Fibroblast of the conjunctiva (primary cell): ENCODE measurements at regions not wholly inside any gene's neighbourhood (a gene's known extent, or its start where the extent isn't known, plus 50 kb on each side); places are given as distances from the start of the nearest gene placed in this dataset.
"Not testable (repeated sequence)": the region's sequence is repeated elsewhere in the genome, so short reads cannot be mapped to it uniquely, and the experiment has no call there.

Experiments
- DNase-seq: peaks from one replicate; pipeline ENCODE4 v3.0.0-alpha.2; 2010; ENCODE audit warnings: low read depth

DNA sequence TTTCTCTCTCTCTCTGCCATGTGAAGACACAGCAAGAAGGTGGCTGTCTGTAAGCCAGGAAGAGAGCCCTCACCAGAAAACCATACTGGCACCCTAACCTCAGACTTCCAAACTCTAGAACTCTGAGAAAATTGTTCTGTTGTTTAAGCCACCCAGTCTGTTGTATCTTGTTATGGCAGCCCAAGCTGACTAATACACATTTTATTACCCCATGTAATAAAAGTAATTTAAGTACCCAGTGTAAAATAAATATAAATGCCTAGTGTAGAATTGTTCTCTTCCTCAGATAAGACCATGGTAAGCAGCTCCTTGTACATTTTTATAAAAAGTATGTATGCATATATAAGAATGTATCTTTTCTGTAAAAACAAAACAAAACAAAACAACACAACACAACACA is 119.7 kb downstream of the DTL start:
- DNase-seq: no peak

DNA sequence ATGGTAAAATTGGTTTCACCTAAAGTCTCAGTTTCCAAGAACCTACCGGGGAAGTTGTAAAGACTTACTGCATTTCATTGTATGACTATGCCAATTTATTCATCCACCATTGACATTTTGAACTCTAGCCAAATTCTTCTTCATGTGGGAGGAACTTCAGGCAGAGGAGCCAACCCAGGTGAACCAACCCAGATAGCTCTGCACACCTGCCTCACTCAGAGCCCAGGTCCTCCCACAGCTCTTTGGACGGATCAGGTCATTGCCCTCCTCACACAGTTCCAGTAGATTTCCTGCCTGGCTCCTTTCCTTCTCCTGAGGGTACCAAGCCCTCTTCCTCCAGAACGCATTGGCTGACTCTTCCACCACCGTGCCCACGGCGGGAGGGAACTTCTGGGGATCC is 121.7 kb downstream of the DTL start:
- DNase-seq: no peak

DNA sequence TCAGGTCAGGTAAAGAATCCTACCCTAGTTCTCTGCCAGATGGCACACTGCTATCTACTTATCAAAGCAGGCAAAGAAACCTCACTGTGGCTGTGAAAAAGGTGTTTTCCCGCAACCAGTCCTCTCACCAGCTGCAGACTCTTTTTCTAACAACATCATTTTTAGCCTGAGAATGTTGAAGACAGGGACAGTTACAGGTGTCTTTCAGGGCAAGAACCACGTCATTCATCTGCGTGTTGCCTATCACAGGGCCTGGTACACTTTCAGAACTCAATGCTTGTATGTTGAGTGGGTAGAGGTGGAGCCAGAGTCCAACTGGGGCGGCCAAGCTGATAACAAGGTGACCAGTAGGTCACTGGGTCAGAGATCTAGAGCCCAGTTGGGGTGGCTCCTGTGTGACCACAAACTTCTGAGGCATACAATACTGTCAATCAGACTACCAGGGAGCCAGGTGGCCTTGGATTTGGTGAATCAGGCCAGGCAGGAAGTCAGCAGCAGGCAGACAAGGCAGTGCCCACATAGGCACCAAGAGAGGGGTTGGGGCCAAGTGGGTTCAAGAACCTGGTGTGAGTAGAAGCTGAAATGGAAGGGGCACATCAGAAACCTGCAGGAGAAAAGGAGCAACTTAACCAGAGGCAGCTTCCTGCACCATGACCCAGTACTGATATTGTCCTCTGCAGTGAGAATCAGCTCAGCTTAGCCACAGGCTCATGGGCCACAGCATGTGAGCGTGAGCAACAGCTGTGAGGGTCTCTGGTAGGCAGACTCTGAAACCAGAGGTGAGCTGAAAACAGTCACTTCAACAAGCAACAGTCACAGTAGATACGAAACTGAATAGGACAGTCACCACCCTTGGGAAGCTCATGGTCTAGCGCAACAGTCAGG is 123.6 kb downstream of the DTL start:
- no peak for DNase-seq

DNA sequence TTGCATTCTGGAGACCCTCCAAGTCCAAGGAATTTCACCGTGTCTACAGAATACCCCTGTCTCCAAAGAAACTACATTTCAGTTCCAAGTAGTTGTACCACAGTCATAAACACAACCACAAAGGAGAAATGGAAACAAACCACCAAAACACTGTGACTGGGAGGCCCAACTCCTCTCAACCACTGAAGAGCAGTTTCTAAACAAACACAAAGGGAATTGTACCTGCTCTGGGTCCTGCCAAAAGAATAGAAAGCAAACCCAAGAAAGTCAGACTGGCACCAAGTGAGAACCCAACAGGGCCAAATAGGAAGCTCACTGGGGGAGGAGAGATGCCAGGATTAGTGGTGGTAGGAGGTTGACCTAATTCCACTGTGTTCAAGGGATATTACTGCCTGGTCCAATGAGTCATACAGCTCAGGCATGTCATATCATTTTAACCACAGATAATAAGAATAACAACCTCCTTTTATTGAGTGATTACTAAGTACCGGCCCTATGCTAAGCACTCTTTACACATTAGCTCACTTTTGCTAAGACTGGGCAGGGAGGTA is 123.9 kb upstream of the PPP2R5A start:
- peak; percentile 29 for DNase-seq

DNA sequence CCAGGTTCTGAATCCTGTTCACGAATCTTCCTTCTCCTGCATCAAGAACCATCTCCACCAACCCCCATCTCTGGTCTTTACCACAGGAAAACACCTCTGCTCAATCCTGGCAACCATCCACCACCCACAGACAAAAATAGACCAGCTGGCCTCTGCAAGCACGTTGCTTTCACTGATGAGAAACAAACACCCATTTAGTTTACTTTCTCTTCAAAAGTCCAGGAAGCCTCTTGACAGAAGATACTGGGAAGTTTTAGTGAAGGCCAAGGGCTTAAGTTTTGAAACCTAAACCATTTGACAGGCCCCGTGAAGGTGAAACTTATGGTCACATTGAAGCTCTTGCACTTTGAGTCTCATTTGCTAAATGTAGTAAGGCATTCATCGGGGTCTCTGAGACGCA is 122.6 kb upstream of the PPP2R5A start:
- DNase-seq: no peak

DNA sequence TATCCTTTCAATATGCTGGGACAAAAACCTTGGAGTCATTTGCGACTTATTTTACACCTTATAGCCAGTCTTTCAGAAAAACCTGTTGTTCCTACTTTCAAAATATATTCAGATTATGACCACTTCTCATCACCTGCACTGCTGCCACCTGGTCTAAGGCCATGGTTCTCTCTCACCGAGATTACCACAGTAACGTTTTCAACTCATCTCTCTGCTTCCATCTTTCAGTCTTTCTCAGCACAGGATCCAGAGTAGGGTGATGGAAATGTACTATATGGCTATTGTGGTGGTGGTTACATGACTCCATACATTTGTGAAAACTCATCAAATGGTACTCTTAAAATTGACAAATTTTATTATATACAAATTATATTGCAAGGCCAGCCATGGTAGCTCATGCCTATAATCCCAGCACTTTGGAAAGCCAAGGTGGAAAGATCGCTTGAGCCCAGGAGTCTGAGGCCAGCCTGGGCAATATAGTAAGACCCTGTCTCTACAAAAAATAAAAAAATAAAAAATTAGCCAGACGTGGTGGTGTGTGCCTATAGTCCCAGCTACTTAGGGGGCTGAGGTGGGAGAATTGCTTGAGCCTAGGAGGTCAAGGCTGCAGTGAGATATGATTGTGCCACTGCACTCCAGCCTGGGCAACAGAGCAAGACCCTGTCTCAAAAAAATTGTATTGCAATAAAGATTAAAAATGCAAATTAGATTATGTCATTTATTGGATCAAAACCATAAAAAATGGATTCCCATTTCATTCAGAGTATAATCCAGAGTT is 120.9 kb upstream of the PPP2R5A start:
- DNase-seq: no peak

DNA sequence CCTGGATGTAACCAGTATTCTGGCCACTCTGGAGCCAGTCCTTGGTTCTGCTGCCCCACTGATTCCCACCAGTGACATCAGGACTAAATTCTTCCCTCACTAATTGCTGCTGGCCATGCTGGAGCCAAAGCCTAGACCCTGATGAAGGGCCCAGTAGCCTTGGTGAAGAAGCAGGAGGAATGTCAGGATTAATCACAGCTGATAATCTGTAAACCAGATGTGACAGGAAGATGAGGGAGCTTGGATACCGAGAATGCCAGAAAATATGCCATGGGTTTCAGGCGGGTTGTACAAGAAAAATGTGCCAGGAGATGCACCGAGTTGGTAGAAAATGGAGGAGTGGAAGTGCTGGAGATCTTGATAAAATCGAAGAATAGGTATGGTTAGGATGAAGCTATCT is 119.0 kb upstream of the PPP2R5A start:
- DNase-seq: no peak

DNA sequence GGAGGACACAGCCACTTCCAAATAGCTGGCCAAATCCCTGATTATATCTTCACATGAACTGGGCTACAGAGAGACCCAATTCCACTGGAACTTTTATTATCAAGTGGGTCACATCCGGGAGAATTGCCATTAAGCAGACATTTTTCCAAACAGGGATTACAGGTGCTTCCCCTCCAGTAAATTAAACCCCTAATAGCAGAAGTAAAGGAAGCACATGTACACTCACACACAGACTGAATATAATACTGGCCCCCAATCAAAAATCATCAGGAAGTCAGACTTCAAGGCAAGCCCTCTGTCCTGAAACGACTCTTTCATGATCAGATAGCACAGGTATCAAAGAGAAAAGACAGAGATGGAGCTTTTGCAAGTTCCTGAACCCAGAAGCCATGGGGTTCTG is 118.6 kb upstream of the PPP2R5A start:
- no peak for DNase-seq

DNA sequence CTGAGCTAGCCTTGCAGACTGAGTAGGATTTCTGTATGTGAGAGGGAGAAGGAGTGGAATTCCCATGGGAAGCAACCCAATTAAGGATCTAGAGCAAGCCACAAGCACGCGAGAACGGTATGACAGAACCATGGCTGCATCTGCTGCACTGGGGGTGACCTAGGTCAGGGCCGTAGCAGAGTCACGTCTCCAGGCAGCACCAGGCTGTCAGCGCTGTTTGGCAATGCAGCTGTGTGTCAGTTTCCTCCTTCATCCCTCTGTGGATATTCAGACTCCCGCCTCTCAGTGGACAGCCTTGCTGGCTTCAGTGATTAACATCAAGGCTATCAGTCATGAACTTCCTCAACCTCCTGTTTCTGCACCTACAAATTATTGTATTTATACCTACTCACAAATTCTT is 118.1 kb upstream of the PPP2R5A start:
- no peak for DNase-seq

DNA sequence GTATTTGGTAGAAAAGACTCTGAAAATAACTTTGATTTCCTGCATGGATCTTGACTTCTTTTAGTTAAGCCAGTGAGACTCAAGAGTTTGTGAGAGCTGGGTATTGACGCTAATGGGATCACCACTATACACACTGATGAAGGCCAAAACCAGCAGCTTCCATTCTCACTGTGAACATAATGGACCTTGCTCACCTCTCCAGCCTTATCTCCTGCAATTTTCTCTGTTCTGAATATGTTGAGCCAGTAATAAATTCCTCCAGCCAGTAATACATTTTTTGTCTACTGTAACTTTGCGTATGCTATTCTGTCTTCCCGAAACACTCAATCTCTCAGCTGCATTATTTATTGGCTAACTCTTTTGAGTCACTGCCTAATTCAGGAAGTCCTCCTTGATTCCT is 111.6 kb upstream of the PPP2R5A start:
- no peak for DNase-seq

DNA sequence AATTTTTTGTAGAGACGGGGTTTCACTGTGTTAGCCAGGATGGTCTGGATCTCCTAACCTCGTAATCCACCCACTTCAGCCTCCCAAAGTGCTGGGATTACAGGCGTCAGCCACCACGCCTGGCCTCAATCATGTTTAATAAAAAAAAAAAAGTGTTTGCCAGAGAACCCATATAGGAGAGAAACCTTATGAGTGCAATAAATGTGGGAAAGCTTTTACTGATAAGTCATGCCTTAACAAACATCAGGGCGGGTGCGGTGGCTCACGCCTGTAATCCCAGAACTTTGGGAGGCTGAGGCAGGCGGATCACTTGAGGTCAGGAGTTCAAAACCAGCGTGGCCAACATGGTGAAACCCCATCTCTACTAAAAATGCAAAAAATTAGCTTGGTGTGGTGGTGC is 110.9 kb upstream of the PPP2R5A start:
- DNase-seq: not testable (repeated sequence)

DNA sequence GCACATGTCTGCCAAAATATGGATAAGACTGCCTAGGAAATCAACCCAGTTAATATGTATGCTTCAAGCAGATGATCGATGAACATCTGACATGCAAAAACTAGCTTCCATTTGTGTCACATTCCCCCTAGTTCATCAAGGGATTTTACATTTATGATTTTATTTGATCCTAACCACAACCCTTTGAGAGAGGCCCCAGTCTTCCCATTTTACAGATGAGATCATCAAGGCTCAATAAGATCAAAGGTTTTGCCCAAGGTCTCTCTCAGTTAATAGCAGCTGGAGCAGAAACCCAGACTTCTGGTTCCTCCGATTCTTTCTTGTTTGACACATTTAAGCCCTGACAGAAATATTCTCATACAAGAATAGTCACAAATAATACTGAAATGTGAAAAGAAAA is 107.7 kb upstream of the PPP2R5A start:
- DNase-seq: no peak

DNA sequence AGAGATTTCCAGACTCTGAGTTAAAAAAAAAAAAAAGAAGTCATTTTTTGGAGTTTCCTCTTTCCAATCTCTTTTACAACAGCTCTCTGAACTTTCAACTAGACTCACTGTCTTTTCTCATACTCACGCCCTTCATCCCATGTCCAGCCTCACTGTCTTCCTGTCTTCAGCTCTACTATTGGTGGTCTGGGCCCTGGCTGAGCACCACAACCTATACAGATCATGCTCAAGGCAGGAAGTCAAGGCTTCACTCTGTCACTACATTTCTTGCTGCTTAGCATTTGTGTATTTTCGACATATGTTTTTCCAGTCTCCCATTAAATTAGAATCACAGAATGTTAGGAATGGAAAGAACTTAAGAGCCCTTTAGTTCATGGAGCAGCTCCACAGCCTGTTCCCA is 106.4 kb upstream of the PPP2R5A start:
- DNase-seq: no peak

DNA sequence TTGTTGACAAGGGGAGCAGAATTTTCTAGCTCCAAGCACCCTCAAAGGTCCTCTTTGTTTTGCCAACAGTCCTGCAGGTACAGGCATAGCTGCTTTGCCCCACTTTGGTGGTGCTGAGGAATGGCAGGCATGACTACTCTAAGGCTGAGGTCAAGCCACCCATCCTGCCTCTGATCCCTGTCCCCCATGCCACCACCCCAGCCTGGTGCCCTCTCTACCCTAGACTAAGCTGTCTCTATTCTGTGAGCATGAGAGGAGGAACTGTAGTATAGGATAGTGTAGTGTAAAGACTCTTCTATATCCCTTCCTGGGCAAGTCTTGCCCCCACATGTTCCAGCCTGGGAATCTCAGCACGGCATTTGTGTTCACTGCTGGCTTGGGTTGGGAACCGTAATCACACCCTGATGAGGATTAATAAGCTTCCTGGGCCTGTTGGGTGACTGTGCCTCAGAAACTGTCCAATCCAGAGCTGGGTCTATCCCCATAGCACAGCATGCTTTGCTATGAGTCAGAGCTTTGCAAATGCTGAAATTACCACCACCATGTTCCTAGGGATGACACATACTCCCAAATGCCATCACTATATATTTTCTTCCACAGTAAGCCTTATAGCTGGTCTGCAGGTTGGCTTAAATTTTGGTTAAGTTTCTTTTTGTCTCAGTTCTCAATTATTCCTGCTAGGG is 105.7 kb upstream of the PPP2R5A start:
- DNase-seq: peak; percentile 69

DNA sequence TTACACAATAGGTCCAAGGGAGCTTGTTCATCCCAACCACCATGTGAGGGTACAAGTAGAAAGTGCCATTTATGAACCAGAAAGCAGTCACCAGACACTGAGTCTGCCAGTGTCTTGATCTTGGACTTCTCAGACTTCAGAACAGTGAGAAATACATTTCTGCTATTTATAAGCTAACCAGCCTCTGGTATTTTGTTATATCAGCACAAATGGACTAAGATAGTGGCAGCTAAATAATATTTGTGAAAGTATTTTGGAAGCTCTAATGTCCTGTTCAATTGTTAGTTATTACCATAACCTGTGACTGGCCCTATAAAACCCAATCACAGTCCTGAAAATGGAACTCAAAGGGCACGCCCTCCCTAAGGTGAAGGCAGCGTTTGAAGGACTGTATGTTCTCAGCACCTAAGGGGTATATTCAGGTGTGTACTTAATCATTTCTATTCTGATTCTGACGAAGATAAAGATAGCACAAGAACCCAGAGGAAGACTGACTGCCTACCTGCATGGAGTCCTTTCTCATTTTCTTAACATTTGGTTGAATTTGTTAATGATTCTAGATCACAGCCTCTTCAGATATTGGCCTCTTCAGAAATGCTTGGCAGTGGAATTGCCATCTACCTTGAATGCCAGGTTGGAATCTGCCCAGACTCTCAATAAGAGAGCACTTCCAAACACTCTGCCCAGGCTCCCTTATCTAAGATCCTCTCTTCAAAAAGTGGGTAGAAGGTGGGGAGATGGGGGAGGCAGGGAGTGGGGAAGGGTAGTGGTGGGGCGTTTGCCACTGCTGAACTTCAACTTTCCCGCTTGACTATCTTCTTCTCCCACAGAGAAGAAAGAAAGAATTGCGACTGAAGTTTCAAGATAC is 104.0 kb upstream of the PPP2R5A start:
- no peak for DNase-seq

DNA sequence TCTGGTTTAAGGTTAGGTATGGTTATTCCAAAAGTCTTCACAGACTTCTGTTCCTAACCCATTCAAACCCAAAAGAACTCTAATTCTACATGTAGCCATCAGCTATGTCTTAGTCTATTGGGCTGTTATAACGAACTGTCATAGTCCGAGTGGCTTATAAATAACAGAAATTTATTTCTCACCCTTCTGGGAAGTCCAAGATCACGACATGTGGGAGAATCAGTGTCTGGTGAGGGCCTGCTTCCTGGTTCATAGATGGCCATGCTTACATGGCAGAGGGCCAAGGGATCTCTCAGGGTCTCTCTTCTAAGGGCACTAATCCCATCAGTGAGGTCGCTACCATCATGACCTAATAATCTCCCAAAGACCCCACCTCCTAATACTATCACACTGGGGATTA is 103.0 kb upstream of the PPP2R5A start:
- no peak for DNase-seq

DNA sequence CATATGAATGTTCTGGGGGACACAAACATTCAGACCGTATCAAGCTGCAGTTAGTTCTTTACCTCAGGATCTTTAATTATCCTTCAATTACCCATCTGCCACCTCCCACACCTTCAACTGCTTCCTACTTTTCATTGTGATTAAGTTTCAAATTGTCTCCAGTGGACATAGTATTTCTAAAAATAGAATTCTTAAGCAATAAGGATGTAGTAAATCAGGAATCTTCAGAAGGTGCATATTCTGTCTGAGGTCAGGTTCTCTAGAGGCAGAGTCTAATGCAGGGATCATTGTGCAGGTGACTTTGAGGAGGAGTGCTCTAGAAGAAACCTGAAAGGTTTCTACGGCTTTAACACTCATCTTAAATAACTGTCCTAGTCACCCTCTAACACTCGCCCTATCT is 102.6 kb upstream of the PPP2R5A start:
- DNase-seq: no peak

DNA sequence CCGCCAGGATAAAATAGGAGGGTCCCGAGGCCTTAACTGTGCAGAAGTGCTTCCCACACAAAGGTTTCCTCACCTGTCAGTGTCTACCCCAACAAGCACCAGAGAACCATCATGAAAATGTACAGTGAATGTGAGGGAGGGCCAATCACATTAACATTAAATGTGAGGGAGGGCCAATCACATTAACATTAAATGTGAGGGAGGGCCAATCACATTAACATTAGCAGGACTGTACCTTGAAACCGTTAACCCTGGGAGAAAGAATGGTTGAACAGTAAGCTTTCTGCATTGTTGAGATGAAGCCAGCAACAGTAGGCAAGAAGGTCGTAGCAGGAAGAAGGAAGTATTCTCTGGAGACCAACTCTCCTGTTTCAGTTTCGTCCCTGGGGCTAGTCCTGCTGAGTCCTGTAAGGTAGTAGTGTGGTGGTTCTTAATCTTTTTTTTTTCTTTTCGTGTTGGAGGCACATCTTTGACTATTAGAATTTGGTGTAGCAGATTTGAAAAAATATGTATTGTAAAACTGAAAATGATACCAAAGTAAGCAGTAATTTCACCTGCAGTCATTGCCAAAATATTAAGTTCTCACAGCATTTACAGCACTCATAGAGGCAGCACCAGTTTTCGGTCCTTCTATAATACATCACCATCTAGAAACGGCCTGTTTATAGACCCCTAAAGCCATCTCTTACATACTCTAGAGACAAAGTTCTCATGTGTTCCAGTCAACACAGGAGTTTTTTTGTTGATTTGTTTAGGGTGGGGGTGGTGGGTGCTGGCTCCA is 98.6 kb upstream of the PPP2R5A start:
- no peak for DNase-seq

DNA sequence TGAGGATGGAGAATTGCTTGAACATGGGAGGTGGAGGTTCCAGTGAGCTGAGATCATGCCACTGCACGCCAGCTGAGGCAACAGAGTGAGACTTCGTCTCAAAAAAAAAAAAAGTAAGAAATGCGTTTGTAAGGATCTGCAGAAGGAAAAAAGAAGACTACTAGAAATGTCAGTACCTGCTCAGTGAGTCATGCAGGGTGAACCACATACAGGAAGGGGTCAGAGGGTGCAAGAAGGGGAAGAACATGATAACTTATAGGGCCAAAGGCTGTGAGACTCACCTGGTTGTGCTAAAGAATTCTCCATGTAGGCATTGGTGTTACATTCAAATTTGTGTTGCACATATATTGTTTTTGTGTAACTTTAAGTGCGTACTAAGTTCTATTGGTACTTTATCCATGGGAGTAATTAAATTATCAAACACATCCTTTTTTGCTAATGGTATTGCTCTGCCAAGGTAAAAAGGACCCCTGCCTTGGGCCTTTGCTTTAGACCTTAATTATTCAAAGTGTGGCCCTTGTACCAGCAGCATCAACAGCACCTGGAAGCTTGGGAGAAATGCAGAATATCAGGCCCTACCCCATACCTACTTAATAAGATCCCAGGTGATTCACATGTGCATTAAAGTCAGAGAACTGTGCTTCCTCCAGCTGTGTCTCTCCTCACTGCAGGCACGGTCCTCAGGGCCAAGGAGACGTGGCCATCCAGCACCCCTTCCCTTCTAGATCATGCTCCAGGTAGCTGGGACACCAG is 96.4 kb upstream of the PPP2R5A start:
- no peak for DNase-seq

DNA sequence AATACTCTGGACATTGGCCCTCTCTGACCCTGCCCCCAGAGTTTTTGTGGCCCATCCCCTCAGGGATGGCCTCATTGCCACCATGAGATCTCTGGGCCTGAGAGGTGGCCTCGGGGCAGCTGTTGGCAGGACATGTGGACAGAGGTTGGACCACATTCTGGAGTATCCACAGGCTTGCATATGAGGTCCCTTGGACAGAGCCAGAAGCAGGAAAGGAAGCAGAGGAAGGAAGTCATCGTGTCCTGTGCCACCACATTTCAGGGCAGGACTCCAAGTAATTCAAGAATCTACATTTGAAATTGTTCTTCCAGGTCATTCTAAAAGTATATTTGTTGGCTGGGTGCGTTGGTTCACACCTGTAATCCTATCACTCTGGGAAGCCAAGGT is 95.9 kb upstream of the PPP2R5A start:
- no peak for DNase-seq
